ENCODE measurements at regions not wholly inside any gene's neighbourhood (a gene's known extent, or its start where the extent isn't known, plus 50 kb on each side); places are given as distances from the start of the nearest gene placed in this dataset.

GRCh38 chr9:2300325-2300724, 285.2 kb downstream of the SMARCA2 start:
- TF ChIP-seq POLR2A (IDR thresholded peaks at IDR 0.05): no peak
- TF ChIP-seq, protein P1, sequence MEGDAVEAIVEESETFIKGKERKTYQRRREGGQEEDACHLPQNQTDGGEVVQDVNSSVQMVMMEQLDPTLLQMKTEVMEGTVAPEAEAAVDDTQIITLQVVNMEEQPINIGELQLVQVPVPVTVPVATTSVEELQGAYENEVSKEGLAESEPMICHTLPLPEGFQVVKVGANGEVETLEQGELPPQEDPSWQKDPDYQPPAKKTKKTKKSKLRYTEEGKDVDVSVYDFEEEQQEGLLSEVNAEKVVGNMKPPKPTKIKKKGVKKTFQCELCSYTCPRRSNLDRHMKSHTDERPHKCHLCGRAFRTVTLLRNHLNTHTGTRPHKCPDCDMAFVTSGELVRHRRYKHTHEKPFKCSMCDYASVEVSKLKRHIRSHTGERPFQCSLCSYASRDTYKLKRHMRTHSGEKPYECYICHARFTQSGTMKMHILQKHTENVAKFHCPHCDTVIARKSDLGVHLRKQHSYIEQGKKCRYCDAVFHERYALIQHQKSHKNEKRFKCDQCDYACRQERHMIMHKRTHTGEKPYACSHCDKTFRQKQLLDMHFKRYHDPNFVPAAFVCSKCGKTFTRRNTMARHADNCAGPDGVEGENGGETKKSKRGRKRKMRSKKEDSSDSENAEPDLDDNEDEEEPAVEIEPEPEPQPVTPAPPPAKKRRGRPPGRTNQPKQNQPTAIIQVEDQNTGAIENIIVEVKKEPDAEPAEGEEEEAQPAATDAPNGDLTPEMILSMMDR (IDR thresholded peaks at IDR 0.05): no peak
- no peak for TF ChIP-seq EP300 (IDR thresholded peaks at IDR 0.05)

All from upper lobe of left lung (tissue), 4 donors.